IMR-90 (cell line): ENCODE measurements at regions not wholly inside any gene's neighbourhood (a gene's known extent, or its start where the extent isn't known, plus 50 kb on each side); places are given as distances from the start of the nearest gene placed in this dataset.

Experiments
- ATAC-seq: fragments of 200-7000 bp; cut with Tn5 transposase; 2 replicates; pipeline ENCODE4 v1.9.1; 2020; ENCODE audit warnings: low read depth, mild to moderate bottlenecking, moderate library complexity
- BruUV-seq: library from RNA; stranded (reverse); fragments of 400-500 nt; replicated peaks from 2 replicates; lab custom pipeline; 2021; lab: Mats Ljungman, UMichigan
- CTCF ChIA-PET: fragments of 300-600 bp; formaldehyde crosslinking; extraction: SDS; loops from one replicate; lab custom pipeline; 2021; ENCODE audit warnings: antibody characterized with exemption; lab: Yijun Ruan, JAX
- POLR2A ChIA-PET: fragments of 300-600 bp; sonication (Branson Sonifier 250); formaldehyde crosslinking; loops from one replicate; lab custom pipeline; 2022; ENCODE audit warnings: antibody characterized with exemption; ENCODE audit not compliant: unreplicated experiment; lab: Charles Lee
- DNase-seq: peaks from one replicate; pipeline ENCODE4 v3.0.0; 2013
- H2AFZ ChIP-seq: replicated peaks from 2 replicates; pipeline ENCODE3; 2013; ENCODE audit warnings: low read length, mild to moderate bottlenecking; ENCODE audit not compliant: poor library complexity
- H2AK5ac ChIP-seq: 2 replicates; pipeline ENCODE4 v1.6.1; 2013; ENCODE audit warnings: low read depth, low read length, inconsistent platforms
- H2AK9ac ChIP-seq: replicated peaks from 2 replicates; pipeline ENCODE3; 2013; ENCODE audit warnings: mild to moderate bottlenecking, low read depth, low read length, moderate library complexity; ENCODE audit not compliant: poor library complexity
- H2BK120ac ChIP-seq: 2 replicates; pipeline ENCODE4 v1.6.1; 2013; ENCODE audit warnings: low read depth, low read length, inconsistent platforms
- H2BK15ac ChIP-seq: 3 replicates; pipeline ENCODE4 v1.6.1; 2013; ENCODE audit warnings: low read depth, low read length, inconsistent platforms
- H2BK20ac ChIP-seq: 2 replicates; pipeline ENCODE4 v1.6.1; 2013; ENCODE audit warnings: low read depth, mild to moderate bottlenecking, inconsistent platforms, low read length, moderate library complexity
- H2BK5ac ChIP-seq: 2 replicates; pipeline ENCODE4 v1.6.1; 2013; ENCODE audit warnings: mild to moderate bottlenecking, low read depth, low read length, inconsistent platforms; ENCODE audit not compliant: poor library complexity, severe bottlenecking
- H3K14ac ChIP-seq: replicated peaks from 2 replicates; pipeline ENCODE4 v1.6.1; 2013; ENCODE audit warnings: low read depth, low read length, inconsistent platforms
- H3K18ac ChIP-seq: 2 replicates; pipeline ENCODE4 v1.6.1; 2013; ENCODE audit warnings: low read depth, low read length, control low read depth
- H3K23ac ChIP-seq: 2 replicates; pipeline ENCODE4 v1.6.1; 2013; ENCODE audit warnings: low read depth, low read length, inconsistent platforms
- H3K27ac ChIP-seq: 2 replicates; pipeline ENCODE4 v1.5.1; 2013; ENCODE audit warnings: mild to moderate bottlenecking, control low read depth, low read length; ENCODE audit not compliant: insufficient read depth
- H3K27me3 ChIP-seq: 2 replicates; pipeline ENCODE4 v1.6.1; 2013; ENCODE audit warnings: low read length; ENCODE audit not compliant: control insufficient read depth, insufficient read depth
- H3K36me3 ChIP-seq: 2 replicates; pipeline ENCODE4 v1.6.1; 2013; ENCODE audit warnings: low read length, mixed read lengths; ENCODE audit not compliant: control insufficient read depth, insufficient read depth
- H3K4ac ChIP-seq: 2 replicates; pipeline ENCODE4 v1.6.1; 2013; ENCODE audit warnings: low read depth, low read length, inconsistent platforms
- H3K4me1 ChIP-seq: 2 replicates; pipeline ENCODE4 v1.6.1; 2013; ENCODE audit warnings: low read length, mixed read lengths; ENCODE audit not compliant: control insufficient read depth, insufficient read depth
- H3K4me2 ChIP-seq: 2 replicates; pipeline ENCODE4 v1.6.1; 2013; ENCODE audit warnings: low read depth, mild to moderate bottlenecking, control low read depth, low read length, moderate library complexity
- H3K4me3 ChIP-seq: 2 replicates; pipeline ENCODE4 v1.5.1; 2013; ENCODE audit warnings: low read depth, mild to moderate bottlenecking, control low read depth, low read length, moderate library complexity; ENCODE audit not compliant: insufficient read depth
- H3K56ac ChIP-seq: 2 replicates; pipeline ENCODE4 v1.6.1; 2013; ENCODE audit warnings: low read length, inconsistent platforms; ENCODE audit not compliant: insufficient read depth; ENCODE audit errors: extremely low read depth
- H3K79me1 ChIP-seq, 2 experiments: 2 replicates each; pipeline ENCODE4 v1.6.1; 2013; ENCODE audit warnings: low read length in 2 of 2, inconsistent platforms in 1 of 2, low read depth in 1 of 2
- H3K9ac ChIP-seq: 2 replicates; pipeline ENCODE4 v1.6.1; 2013; ENCODE audit warnings: low read depth, low read length, control low read depth
- H3K9me1 ChIP-seq: 2 replicates; pipeline ENCODE4 v1.6.1; 2013; ENCODE audit warnings: low read length, inconsistent platforms; ENCODE audit not compliant: insufficient read depth
- H3K9me3 ChIP-seq: 2 replicates; pipeline ENCODE4 v1.6.1; 2013; ENCODE audit warnings: low read length; ENCODE audit not compliant: control insufficient read depth, insufficient read depth
- H4K20me1 ChIP-seq: 2 replicates; pipeline ENCODE4 v1.6.1; 2013; ENCODE audit warnings: low read length, inconsistent platforms; ENCODE audit not compliant: insufficient read depth
- H4K5ac ChIP-seq: 2 replicates; pipeline ENCODE4 v1.6.1; 2013; ENCODE audit warnings: mild to moderate bottlenecking, low read depth, low read length, control low read depth
- H4K8ac ChIP-seq, 2 experiments: 2 replicates each; pipeline ENCODE4 v1.6.1; 2013; ENCODE audit warnings: low read depth in 2 of 2, low read length in 2 of 2, control low read depth in 1 of 2, inconsistent platforms in 1 of 2
- H4K91ac ChIP-seq: 2 replicates; pipeline ENCODE4 v1.6.1; 2013; ENCODE audit warnings: low read depth, low read length, inconsistent platforms; ENCODE audit not compliant: insufficient read depth
- NFE2L2 ChIP-seq: fragments of 150-350 bp; IDR thresholded peaks from 2 replicates; pipeline ENCODE4 v1.6.1; 2016; ENCODE audit warnings: low read depth, mild to moderate bottlenecking, low read length
- WGBS, 2 experiments: methylation state at CpG; one replicate each; pipeline versions ENCODE4 v1.1.5 to v1.1.7; 2013; ENCODE audit warnings: missing lambda C conversion rate in 2 of 2; ENCODE audit not compliant: insufficient read length in 1 of 2; ENCODE audit errors: extremely low coverage in 2 of 2; 5-methylcytosine and 5-hydroxymethylcytosine counted together
- dilution Hi-C: fragments of 300-500 bp; cut with HindIII; formaldehyde crosslinking; loops from one replicate; pipeline ENCODE4 v1.14.3; 2018; ENCODE audit warnings: low sequenced_read_pairs; ENCODE audit not compliant: unreplicated experiment
- in situ Hi-C: fragments of 300-500 bp; cut with MboI; formaldehyde crosslinking; loops from 3 replicates; pipeline ENCODE4 v1.14.3; 2019; ENCODE audit warnings: low sequenced_read_pairs, inconsistent platforms, mixed read lengths
- intact Hi-C: fragments of 100-400 bp; cut with micrococcal nuclease; formaldehyde crosslinking; loops from 2 replicates; pipeline ENCODE4 v1.10.0; 2022

- intact Hi-C loops = no loop called here
These were observed 229.9 kb downstream of the TTC32 start for GRCh38 chr2:19671916-19672315.

More at GRCh38 chr2:19671916-19672315, 229.9 kb downstream of the TTC32 start:
- H3K27me3 ChIP-seq = peaks cover 4% of the 10 kb centered on the region
- dilution Hi-C loops = no loop called here
- H2AFZ ChIP-seq = no peak overlapping the region
- no peak overlapping the region for H3K27ac ChIP-seq
- H3K9ac ChIP-seq = no peak overlapping the region
- ATAC-seq (no peak), DNase-seq (no peak)
- H3K23ac ChIP-seq = no peak overlapping the region
- H2BK120ac ChIP-seq = no peak overlapping the region
- H3K79me1 ChIP-seq = no peaks in the 10 kb centered on the region
- no peaks in the 10 kb centered on the region for H3K36me3 ChIP-seq
- no peak overlapping the region for H2BK5ac ChIP-seq
- no peak overlapping the region for H2BK15ac ChIP-seq
- H2AK5ac ChIP-seq = no peak overlapping the region
- H4K20me1 ChIP-seq = no peaks in the 10 kb centered on the region
- no peak overlapping the region for H4K8ac ChIP-seq
- in situ Hi-C loops = loop anchor here (10.0 to 25.0 kb wide), 2 partner anchors 297 to 1160 kb away; no protein-coding TSS in a partner anchor
- H3K4me2 ChIP-seq = no peak overlapping the region
- no peak overlapping the region for H4K91ac ChIP-seq
- no peak overlapping the region for H3K56ac ChIP-seq
- no peak overlapping the region for H3K4ac ChIP-seq
- TF ChIP-seq NFE2L2 = no peak
- no peaks in the 10 kb centered on the region; the same call in 1 of the 2 replicates for H3K4me1 ChIP-seq
- 100% methylated on average over 1 of the region's 4 CpGs; no CpG with 5 or more reads in 1 of the 2 experiments for WGBS, 2 experiments
- no peak overlapping the region for H2AK9ac ChIP-seq
- no peaks in the 10 kb centered on the region for H3K9me3 ChIP-seq
- no peaks in the 10 kb centered on the region for H3K9me1 ChIP-seq
- H2BK20ac ChIP-seq = no peak overlapping the region
- no peak overlapping the region for H3K18ac ChIP-seq
- CTCF ChIA-PET = interaction anchor here (0.9 to 1.4 kb wide), 2 partner anchors 11 to 15 kb away, joined by 3 read pairs; no protein-coding TSS in a partner anchor
- no TSS peak for BruUV-seq
- no peak overlapping the region for H3K4me3 ChIP-seq
- no peak overlapping the region for H3K14ac ChIP-seq
- POLR2A ChIA-PET = no interaction called here
- no peak overlapping the region for H4K5ac ChIP-seq
